GM12873 (cell line): ENCODE measurements at regions not wholly inside any gene's neighbourhood (a gene's known extent, or its start where the extent isn't known, plus 50 kb on each side); places are given as distances from the start of the nearest gene placed in this dataset.

Experiments used
- TF ChIP-seq, protein P1 (sequence below): IDR thresholded peaks from 2 replicates; pipeline ENCODE4 v1.5.1; 2012; ENCODE audit warnings: low read depth, mild to moderate bottlenecking, moderate library complexity, low read length, control low read depth; ENCODE audit not compliant: insufficient read depth; ENCODE audit errors: missing control alignments

DNA sequence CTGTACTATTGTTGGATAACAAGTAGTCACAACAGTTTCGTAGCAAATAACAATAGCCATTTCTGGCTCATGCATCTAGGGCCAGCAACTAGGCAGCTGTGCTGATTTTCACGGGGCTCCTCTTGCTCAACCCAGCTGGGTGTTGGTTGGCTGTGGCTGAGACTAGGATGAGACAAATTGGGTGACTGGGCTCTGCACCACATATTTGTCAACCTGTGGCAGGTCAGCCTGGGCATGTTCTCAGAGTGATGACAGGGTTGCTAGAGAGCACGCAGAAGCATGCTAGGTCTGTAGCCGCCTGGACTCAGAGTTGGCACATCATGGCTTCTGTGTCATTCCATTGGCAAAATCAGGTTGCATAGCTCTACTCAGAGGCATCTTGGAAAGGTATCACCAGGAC lies 175.9 kb downstream of the OTOL1 start:
- TF ChIP-seq, protein P1, sequence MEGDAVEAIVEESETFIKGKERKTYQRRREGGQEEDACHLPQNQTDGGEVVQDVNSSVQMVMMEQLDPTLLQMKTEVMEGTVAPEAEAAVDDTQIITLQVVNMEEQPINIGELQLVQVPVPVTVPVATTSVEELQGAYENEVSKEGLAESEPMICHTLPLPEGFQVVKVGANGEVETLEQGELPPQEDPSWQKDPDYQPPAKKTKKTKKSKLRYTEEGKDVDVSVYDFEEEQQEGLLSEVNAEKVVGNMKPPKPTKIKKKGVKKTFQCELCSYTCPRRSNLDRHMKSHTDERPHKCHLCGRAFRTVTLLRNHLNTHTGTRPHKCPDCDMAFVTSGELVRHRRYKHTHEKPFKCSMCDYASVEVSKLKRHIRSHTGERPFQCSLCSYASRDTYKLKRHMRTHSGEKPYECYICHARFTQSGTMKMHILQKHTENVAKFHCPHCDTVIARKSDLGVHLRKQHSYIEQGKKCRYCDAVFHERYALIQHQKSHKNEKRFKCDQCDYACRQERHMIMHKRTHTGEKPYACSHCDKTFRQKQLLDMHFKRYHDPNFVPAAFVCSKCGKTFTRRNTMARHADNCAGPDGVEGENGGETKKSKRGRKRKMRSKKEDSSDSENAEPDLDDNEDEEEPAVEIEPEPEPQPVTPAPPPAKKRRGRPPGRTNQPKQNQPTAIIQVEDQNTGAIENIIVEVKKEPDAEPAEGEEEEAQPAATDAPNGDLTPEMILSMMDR, result no peak

- TF ChIP-seq, protein P1, result no peak
Observed at GRCh38 chr3:161673866-161674265, 177.3 kb downstream of the OTOL1 start.

GRCh38 chr3:161674402-161674801 lies 177.8 kb downstream of the OTOL1 start:
- TF ChIP-seq, protein P1, result no peak

GRCh38 chr3:161682715-161683114 lies 186.1 kb downstream of the OTOL1 start:
- TF ChIP-seq, protein P1, result no peak

- TF ChIP-seq, protein P1, result no peak
Observed at GRCh38 chr3:161689584-161690298, 193.1 kb downstream of the OTOL1 start.

GRCh38 chr3:161690299-161690620 lies 193.7 kb downstream of the OTOL1 start:
- TF ChIP-seq, protein P1, result no peak

GRCh38 chr3:161691677-161692076 lies 195.1 kb downstream of the OTOL1 start:
- TF ChIP-seq, protein P1, result no peak
